Activated CD4-positive, alpha-beta T cell treated with anti-CD3 and anti-CD28 coated beads for 1 hour (primary cell): ENCODE measurements at regions not wholly inside any gene's neighbourhood (a gene's known extent, or its start where the extent isn't known, plus 50 kb on each side); places are given as distances from the start of the nearest gene placed in this dataset.
"Not testable (repeated sequence)": the region's sequence is repeated elsewhere in the genome, so short reads cannot be mapped to it uniquely, and the experiment has no call there.

Source experiments
- DNase-seq: peaks from one replicate; pipeline ENCODE4 v3.0.0-alpha.2; 2020

- no peak for DNase-seq
Observed at GRCh38 chr11:69887841-69888427, 68.7 kb upstream of the FGF3 start.

DNA sequence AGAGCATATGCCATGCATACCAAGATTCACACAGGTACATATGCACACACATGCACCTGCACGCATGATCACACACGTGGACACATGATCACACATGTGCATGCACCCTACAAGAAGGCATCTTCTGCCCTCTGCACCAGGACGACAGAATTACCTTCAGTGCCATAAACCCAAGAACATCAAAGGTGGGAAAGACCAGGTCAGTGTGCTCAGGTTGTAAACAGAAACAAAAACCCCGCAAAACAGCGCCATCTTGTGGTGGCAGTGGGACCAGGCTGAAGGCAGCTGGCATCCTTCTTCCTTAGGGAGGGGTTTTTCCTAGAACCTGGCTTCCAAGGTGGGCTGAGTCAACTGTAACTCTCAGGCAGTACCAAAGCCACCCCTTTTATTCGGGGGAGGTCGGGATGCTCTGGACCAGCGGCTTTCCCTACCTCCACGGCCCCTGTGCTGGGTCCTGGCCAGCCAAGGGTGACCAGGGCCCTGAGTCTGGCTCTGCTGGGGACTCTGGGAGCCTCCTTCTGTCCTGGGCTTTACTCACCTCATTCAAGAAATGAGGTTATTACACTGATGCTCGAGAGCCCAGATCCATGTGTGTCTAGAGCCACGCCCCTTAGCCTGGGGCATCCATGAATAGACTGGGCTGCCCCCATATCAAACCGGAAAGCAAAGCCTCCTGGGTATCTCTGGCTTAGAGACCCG is 69.4 kb upstream of the FGF3 start:
- DNase-seq = peak; percentile 49

GRCh38 chr11:69889400-69890318 is 70.4 kb upstream of the FGF3 start:
- DNase-seq = no peak

DNA sequence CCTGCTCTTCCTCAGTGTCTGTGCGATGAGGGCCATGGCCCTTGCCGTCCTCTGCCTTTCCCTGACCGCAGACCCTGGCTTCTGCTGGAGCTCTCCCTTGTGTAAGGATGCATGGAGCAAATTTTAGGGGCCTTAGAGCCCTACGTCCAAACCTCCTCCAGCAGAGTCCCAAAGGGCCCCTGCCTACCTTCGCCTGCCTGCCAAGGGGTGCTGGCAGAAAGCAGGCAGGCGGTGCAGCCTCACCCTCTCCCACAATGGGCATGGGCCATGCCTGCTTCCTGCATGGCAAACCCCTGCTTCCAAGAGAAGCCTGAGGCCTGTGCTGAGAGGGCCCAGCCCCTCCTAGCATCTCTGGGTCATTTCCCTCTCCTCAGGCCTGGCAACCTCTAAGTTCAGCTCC is 71.3 kb upstream of the FGF3 start:
- DNase-seq = no peak

DNA sequence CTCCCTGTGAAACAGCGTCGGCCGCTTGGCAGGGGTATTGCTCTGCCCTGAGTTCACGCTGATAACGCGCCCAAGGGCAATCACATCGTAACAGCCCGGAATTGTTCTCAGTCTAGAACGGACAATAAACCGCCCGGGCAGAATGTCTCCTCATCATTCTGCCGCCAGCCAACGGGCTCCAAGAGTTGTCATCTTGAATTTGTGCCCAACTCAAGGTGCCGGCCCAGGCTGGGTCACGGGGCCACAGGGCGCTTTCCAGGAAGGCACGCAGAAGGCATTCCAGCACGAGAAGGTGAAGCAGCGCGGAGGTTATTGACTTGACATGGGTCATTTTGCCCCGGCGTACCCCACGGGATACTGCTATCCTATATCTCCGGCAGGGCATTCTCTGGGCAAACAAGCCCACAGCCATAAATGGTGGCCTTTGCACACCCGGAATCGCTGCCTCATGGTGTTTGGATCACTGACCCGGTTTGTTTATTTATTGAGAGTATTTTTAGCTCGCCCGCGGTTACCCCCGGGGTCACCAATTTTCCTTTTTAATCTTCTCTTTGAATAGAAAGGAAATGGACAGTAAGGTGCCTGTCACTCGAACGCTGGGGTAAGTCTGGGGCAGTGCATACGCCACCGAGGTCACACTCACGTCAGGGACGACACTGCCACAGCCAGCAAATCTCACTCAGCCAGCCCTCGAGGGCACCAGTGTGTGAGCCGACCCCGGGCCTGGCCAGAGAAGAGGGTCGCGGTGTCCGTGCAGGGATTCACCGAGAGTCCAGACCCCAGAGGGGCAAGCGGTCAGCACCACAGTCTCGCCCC is 72.4 kb upstream of the FGF3 start:
- no peak for DNase-seq

- no peak for DNase-seq
Observed at GRCh38 chr11:69892237-69892985, 73.2 kb upstream of the FGF3 start.

DNA sequence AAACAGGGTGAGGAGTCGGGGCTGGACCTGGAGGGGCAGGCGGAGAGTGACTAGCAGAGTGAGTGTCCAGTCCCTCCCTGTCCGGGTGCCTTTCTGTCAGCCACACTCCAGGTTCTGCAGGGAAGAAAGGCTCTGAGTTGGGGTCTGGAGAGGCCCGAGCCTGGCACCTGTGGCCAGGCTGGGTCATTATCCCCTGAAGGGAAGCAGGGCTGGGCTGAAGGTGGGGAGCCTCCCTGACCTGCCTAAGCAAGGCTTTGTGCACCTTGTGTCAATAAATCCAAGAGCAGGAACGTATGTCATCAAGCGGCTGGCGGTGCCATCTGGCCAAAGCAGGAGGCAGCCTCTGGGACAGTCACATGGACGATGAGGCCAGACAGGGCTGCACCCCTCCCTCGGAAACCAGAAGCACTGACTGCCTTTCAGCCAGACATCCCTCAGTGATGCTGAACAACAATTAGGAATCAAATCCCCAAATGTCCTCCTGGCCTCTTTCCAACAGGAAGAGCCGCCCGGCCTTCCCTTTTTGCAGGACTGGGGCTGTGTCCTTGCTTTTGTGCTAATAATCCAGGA is 73.9 kb upstream of the FGF3 start:
- no peak for DNase-seq

- no peak for DNase-seq
Observed at GRCh38 chr11:69893631-69894030, 74.4 kb upstream of the FGF3 start.

DNA sequence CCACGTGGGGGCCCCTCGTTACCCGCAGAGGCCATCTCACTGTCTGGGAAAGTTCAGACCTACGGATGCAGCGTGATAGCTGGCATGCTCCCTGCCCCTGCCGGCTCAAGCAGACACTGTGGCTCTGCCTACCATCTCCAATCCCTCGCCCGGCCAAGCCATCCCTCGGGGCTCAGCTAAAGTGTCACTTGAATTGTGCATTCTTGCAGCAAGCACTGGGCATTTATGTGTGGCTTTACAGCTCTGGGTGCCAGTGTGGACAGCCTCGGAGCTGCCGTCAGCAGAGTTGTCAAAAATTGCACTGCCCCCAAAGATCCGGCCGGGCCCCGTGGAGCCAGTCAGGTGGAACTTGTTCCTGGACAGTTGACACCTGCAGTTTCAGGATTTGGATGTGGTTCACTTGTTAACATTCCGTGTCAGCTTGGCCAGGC is 75.0 kb upstream of the FGF3 start:
- no peak for DNase-seq

DNA sequence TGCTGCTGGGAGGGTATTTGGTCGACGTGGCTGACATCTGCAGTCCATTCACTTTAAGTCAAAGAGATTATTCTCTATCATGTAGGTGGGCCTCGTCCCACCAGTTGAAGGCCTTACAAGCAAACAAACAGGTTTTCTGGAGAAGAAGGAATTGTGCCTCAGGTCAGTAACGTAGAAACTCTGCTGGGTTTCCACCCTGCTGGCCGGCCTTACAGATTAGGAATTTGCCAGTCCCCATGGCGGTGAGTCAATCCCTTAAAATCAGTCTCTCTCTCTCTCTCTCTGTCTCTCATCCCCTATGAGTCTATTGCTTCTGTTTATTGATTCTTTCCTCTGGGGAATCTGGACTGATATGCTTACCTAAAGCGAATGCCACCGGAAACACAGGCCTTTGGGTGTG is 75.4 kb upstream of the FGF3 start:
- no peak for DNase-seq

- DNase-seq = no peak
Observed at GRCh38 chr11:69896250-69896649, 77.0 kb upstream of the FGF3 start.

- no peak for DNase-seq
Observed at GRCh38 chr11:69898123-69898522, 78.9 kb upstream of the FGF3 start.

DNA sequence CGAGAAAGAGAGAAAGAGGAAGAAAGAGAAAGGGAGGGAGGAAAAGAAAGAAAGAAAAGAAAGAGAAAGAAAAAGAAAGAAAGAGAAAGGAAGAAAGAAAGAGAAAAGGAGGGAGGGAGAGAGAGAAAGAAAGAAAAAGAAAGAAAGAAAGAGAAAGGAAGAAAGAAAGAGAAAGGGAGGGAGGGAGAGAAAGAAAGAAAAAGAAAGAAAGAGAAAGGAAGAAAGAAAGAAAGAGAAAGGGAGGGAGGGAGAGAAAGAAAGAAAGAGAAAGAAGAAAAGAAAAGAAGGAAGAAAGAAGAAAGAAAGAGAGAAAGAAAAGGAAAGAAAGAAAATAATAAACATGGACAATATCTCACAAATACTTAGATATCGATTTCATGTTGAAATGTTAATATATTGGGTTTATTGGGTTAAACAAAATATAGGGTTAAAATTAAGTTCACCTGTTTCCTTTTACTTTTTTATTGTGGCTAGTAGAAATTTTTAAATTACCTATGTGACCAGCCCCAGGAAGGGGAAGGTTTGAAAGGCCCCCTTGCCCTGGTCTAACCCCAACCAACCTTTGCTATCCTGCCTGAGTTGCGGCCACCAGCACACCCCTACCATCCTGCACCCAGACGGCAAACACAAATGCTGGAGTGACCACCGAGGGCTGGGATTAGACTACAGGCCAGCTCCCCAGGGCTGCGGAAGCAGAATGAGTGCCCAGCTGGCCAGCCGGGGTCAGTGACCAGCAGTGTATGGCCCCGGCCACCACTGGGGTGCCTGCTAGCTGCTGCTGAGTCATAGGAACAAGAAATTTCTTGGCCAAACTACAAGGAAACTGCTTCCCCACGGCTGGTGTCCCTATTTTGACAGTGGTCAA is 81.0 kb upstream of the FGF3 start:
- DNase-seq = no peak

DNA sequence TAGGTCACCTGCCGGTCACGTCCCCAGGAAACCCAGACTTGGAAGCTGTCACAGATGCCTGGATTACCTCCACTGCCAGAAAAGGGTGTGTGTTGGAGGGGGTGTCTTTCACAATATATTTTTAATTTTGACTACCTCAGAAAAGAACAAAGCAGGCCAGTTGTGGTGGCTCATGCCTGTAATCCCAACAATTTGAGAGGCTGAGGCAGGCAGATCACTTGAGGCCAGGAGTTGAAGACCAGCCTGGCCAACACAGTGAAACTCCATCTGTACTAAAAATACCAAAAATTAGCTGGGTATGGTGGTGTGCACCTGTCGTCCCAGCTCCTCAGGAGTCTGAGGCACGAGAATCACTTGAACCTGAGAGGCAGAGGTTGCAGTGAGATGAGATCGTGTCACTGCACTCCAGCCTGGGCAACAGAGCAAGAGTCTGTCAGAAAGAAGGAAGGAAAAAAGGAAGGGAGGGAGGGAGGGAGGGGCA is 81.6 kb upstream of the FGF3 start:
- DNase-seq = not testable (repeated sequence)

DNA sequence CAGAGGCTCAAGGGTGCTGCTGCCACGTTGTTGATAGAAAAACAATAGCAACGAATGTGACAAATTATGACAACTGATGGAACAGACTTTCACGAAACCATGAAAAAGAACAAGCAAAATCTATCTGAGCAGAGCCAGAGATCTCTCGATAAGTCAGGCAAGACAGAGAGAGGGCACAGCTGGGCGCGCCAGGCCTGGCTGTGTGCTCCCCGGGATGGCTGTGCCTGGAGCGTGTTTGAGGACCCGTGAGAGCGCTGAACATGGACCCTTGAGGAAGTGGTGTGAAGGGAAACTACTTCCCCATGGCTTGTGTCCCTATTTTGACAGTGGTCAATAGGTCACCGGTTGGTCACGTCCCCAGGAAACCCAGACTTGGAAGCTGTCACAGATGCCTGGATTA is 83.1 kb upstream of the FGF3 start:
- DNase-seq = no peak

DNA sequence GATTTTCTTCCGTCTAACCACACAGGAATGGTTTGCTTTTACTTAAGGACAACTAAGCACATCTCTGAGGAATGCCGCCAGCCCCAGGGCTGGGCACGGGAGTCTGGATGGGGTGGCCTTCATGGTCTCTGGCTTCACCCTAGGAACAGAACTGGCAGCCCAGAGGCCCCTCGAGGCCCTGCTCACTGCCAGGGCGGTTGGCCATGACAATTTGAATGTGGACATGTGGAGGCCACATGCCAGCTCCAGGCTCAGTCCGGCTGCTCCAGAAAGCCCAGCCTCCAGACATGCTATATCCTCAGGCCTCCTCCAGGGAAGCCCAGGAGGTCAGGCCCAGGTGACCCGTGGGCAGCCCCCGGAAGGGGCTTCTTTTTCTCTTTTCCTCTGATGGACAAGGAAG is 84.0 kb upstream of the FGF3 start:
- no peak for DNase-seq

DNA sequence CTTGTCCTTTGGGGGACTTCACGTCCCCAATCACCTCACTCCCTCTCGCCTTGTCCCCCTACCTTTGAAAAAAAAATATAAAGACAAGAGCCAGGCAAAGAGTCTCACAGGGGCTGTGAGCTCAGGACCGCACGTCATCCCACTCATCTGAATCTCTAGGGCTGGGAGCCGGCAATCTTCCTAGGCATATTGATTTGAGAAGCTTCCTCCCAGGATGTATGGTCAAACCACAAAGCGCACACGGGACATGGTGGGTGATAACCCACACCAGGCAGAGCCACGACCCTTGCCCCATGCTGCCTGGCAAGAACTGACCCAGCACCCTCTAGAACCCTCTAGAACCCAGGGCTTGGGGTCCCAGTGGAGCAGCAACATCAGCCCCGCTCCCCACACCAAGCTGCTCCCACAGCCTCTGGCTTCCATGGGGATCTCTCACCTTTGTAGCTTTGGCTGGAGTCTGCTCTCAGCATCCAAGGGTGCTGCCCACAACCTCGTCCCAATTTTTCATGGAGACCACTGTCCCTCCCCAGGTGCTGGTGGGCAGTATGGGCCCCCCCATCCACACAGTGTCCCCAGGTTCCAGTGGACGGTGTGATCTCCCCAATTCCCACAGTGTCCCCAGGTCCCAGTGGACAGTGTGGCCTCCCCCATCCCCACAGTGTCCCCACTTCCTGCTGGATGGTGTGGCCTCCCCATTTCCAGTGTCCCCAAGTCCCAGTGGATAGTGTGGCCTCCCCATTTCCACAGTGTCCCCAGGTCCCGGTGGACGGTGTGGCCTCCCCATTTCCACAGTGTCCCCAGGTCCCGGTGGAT is 85.2 kb upstream of the FGF3 start:
- DNase-seq = no peak

DNA sequence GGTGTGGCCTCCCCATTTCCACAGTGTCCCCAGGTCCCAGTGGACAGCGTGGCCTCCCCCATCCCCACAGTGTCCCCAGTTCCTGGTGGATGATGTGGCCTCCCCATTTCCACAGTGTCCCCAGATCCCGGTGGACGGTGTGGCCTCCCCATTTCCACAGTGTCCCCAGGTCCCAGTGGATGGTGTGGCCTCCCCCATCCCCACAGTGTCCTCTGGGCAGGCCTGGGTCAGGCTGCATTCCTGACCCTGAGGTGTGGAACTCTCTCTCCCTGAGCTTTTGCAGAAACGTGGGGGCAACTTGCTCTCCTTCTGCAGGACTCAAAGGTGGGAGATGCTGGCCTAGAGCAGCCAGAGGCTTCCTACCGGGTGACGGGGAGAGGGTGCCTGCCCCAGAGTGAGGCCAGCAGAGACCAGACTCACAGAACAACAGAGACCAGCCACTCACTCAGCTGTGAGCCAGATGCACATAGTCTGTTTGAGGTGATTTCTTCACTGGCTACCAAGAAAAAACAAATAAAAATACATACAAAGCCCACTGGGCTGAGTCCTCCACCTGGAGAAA is 85.8 kb upstream of the FGF3 start:
- DNase-seq = no peak
